GM19025 (cell line): ENCODE measurements at regions not wholly inside any gene's neighbourhood (a gene's known extent, or its start where the extent isn't known, plus 50 kb on each side); places are given as distances from the start of the nearest gene placed in this dataset.
"Not testable (repeated sequence)": the region's sequence is repeated elsewhere in the genome, so short reads cannot be mapped to it uniquely, and the experiment has no call there.

Experiments
- ATAC-seq: cut with Tn5 transposase; IDR thresholded peaks from one replicate; pipeline ENCODE4 v1.9.1; 2021; ENCODE audit warnings: mild to moderate bottlenecking, low read depth, moderate library complexity; ENCODE audit not compliant: unreplicated experiment

GRCh38 chr3:137554242-137554641 lies 209.9 kb upstream of the SOX14 start:
- ATAC-seq, result no peak

DNA sequence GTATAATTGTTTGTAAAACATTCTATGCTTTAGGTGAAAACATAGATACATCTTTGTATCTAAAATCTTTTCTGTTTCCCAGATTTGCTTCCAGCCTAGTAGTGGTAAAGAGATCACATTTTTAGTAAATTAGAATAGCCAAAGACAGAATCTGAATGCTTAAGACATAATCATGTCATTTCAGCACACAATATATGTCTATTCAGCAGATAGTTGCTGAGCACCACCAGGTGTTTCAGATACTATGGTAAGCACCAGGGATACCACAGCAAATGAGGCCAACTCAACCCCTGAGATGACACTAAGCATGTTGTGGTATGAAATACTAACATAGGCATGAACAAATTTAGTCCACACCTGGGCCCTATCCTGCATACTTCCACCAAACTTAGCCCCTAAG lies 195.2 kb upstream of the SOX14 start:
- ATAC-seq, result no peak

GRCh38 chr3:137572931-137573330 lies 191.2 kb upstream of the SOX14 start:
- no peak for ATAC-seq

- no peak for ATAC-seq
These were observed 181.6 kb upstream of the SOX14 start for GRCh38 chr3:137582484-137582883.

DNA sequence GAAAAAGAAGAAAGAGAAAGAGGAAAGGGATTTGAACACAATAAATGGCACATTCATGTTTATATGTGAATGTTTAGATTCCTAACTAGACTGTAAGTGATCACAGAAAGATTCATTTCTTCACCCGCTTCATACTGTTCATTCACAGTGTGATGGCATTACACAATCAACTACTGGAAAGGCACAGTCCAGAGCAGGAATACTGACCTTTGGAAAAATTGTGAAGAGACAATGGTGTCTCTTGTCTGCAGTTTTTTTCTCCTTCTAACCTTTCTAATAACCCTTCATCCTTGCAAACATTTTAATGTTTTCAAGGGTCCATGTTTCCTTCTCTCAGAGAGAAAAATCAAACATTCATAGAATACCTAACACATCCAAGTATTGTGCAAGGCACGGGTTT lies 180.9 kb upstream of the SOX14 start:
- no peak for ATAC-seq

- no peak for ATAC-seq
These were observed 175.2 kb upstream of the SOX14 start for GRCh38 chr3:137588871-137589270.

GRCh38 chr3:137595415-137595814 lies 168.7 kb upstream of the SOX14 start:
- not testable (repeated sequence) for ATAC-seq

DNA sequence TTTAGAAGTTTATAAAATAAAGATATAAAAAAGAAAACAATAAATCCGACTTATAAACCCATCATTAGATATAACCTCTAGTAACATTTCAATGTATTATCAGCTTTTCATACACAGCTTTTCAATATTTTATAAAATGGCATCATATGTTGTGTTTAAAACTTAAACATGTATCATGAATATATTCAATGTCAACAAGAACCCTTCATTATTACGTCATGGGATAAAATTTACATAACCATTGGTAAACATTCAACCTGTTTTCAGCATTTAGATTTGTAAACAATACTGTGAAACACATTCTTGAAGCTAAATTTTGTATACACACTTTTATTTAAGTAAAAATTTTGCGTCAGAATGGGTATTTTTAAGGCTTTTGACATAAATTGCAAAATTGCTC lies 153.4 kb upstream of the SOX14 start:
- no peak for ATAC-seq

GRCh38 chr3:137612291-137612690 lies 151.8 kb upstream of the SOX14 start:
- ATAC-seq, result no peak

GRCh38 chr3:137615659-137616418 lies 148.3 kb upstream of the SOX14 start:
- no peak for ATAC-seq

DNA sequence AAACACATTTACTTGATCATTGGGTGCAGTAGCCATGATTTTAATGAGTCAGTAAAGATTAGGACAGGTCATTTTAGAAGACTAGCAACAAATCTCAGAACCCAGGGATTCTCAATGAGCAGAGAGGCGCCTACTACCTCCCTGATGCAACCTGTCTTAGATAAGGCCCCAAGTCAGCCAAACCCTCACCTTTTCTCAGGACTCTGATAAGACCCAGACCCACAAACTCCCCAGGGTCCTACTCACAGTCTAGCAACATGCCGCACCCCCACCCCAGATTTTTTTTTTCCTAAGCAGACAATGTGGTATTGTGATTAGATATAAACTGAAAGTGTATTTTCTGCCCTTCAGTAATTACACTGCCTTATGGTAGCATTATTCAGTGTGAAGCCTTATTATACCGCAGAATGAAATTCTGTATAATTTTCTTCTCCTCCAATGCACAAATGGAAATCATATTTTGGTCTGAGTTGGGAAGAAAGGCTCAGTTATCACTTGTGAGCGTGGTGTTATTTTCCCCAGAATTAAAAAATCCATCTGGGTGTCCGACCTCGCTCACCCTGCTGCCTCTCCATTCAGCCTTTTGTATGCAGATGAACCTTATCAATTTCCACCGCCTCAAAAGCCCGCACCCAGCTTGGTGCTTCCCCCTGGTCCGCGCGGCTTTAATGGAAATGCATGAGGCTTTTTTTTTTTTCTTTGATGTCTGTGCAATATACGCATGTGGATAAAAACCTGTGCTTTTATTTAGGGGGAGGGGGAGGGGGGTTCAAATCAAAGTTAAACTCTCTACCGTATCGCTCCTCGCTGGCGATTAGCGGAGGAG lies 122.0 kb upstream of the SOX14 start:
- ATAC-seq, result no peak

DNA sequence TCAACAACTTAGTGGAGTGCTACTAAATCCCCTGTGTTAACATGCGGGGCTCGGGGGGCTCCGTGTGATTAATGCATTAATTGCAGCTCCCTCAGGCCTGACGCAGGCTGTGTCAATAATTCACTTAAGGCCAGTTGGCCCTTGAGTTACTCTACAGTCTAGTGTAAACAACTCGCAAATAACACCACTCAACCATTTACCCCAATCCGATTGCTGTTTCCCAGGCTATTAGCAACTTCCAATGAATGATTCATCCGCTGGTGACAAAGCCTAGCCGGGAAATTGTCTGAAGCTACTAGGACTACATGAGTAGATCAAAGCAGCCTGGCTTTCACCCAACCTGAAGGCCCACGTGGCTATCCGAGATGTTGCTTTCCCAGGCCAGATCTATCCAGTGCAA lies 121.3 kb upstream of the SOX14 start:
- ATAC-seq, result no peak

DNA sequence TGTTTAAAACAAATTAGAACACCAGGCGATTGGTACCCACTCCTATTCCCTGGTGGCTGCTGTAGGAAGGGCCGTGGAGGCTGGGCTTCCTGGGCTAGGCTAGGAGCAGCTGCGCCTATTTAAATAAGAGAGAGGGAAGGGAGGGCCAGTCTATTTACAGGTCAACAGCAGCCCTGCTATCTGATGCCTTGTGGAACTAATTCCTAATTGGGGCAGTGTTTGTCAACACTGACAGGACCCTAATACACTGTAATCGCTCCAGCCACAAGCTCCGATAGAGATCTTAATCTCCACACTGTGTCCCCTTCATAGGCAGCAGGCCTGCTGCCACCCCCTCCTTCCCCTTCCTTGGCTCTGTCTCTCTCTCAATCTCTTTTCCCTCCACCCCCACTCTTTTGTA lies 116.9 kb upstream of the SOX14 start:
- no peak for ATAC-seq

DNA sequence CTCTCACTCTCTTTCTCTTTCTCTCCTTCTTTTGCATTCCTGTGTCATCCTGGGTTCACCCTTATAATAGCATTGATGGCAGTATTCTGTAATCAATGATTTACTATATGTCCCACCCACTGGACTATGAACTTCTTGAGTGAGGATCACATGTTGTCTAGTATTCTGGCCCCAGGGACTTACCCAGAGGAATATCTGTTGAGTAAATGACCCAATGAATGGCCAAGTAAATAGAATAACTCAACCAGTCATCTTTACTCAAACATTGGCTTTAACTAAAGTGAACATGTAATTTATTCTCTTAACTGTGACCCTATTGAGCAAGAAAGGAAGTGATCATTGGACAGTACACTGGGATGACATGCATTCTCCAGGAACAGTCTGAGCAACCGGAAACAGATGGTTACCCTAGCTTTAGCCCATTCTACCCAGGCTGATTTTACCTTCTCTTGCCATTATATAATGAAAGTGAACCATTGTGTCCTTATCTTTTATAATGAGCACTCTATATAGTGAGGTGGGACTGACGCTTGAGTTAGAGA lies 94.5 kb upstream of the SOX14 start:
- no peak for ATAC-seq

- ATAC-seq, result no peak
These were observed 76.8 kb upstream of the SOX14 start for GRCh38 chr3:137687181-137687879.

GRCh38 chr3:137692803-137693431 lies 71.2 kb upstream of the SOX14 start:
- ATAC-seq, result no peak

DNA sequence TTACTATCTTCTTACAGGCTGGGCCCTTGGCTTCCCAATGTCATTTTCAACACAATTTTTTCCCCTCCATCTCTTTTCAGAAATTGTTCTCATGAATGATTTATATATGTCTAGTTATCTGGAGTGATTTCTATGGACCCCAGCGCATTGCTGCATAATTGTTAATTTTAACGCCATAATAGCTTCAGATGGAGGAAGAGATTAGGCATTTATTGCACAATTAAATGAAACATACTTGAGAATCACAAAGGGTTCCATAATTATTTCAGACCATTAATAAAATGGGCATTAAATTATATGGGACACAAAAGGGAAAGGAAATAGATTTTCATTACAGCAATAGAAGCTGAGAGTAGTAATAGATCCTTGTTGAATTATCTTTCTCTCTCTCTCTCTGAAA lies 70.3 kb upstream of the SOX14 start:
- ATAC-seq, result no peak

DNA sequence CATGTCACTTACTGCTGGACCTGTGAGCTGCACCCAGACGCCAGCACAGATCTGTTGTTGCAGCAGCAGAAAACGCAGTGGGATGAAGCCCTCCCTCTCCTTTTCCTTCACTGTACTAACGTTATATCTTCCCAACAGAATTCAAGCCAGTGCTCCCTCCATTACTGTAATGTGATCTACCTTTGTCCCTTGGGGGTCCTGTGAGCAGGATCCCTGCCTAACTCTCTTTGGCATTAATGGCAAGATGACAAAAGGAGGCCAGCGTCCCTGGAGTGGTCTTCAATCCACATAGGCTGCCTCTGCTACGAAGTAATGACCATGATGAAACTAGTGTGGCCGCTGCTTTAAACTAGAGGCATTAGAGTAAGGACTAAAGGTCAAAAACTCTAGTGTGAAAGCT lies 69.3 kb upstream of the SOX14 start:
- no peak for ATAC-seq

DNA sequence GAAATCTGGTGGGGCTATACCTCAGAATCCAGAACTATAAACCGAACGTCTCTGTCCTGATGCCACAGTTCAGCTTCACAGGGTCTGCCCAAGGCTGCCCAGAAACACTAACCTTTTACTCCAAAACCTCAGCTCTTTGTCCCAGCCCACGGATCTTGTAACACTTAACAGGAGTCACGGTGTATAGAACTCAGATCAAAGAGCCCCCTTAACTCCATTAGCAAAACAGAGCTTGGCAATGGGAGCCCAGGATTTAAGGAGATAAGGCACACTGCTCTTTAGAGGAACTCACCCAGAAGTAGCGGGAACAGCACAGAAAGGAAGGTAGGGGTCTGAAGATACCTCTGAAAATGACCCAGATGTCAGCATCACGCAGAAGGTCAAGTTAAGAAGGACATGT lies 68.8 kb upstream of the SOX14 start:
- no peak for ATAC-seq

DNA sequence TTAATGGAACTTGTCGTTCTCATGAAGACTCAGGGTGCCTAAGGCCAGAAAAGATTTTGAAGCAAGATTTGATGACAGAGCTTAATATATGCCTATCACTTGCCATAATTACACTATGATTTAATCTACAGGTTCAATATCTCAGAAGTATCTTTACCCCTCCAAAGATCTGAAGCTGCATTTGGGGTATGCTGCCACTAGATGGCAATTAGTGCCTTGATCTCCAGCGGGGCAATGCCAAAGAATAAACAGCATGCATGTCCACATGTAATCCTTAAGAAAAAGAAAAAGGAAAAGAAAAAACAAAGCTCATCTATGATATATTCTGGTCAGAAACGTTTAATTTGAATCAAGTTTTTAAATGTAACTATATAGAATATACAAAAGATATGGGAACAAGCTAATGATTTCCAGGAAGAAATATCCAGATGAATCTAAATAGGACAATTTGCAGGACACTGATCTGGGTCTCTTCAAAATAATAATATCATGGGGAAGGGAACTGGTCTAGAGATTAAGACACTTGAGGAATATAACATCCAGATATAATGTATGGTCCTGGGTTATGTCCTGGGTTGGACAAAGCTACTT lies 55.0 kb upstream of the SOX14 start:
- no peak for ATAC-seq
